Activated CD4-positive, CD25-positive, alpha-beta regulatory T cell treated with anti-CD3 and anti-CD28 coated beads, Interleukin-2, amount 50 U/mL, for 16 hours (primary cell): ENCODE measurements at regions not wholly inside any gene's neighbourhood (a gene's known extent, or its start where the extent isn't known, plus 50 kb on each side); places are given as distances from the start of the nearest gene placed in this dataset.

Source experiments
- DNase-seq: peaks from one replicate; pipeline ENCODE4 v3.0.0-alpha.2; 2020; ENCODE audit warnings: low read depth, low spot score

DNA sequence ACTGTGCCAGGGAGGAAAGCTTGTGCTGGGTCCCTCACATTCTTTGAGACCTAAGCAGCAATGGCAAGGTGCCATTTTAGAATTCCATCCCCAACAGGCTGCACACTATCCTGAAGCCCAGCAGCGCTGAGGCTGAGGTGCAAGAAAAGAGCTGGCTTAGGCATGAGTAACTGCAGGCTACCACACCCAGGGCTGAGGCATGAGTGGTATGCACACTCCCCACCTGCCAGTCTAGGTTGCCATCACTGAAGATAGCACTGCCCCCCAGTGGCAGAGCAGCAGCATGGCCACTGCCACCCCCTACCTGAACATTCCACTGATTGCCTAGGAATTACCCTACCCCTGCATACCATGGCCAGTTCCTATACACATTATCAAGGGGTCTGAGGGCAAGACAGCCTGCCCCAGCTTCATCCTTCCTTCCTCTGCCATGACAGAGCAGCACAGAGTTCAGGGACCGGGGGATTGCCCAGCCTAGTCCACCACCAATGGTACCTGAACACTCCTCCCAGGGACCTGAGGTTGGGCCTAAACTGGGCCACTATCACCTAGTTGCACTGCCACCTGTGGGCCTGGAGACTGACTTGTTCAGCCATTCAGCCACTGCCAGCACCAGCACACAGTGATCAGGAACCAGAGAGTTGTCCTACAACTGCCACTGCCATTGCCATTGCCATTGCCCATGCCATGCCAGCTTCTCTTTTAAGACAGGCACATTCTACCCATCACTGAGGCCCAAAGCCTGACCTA lies 129.8 kb downstream of the SATB1 start:
- no peak for DNase-seq

GRCh38 chr3:18290157-18290556 lies 135.0 kb downstream of the SATB1 start:
- no peak for DNase-seq

DNA sequence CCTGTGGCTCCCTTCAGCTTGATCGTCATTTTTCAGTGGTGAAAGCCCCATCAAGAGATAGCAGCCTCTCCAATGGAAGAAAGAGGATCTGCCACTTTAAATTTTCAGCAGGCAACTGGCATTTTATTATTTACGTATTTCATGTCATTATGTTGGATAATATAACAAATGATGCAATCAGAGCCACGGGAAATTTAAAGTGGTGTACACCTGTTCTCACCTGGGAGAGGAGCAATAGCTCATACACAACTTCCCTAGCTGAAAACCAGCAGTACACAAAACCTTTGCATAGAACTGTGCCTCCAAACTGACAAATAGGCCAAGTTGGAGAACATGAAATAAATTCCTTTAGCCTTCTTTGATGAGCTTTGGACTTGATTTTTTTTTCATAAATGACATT lies 136.9 kb downstream of the SATB1 start:
- no peak for DNase-seq

DNA sequence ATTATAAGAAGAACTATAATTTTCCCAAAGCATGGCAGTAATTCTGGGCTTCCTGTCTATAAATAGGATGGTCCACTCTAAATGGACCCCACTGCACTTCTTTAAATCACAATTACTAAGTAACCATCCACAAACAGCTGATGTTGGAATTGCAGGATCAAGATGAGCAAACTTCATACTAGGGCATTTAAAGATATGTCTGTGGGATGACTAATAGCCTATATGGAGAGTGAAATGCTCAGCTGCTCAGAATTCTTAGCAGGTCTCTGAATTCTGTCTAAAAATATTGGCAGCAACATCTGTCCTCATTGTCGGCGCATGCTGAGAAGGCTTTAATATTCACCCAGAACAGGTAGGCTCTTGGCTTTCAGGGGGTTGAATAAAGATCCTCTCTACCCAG lies 140.4 kb downstream of the SATB1 start:
- no peak for DNase-seq

DNA sequence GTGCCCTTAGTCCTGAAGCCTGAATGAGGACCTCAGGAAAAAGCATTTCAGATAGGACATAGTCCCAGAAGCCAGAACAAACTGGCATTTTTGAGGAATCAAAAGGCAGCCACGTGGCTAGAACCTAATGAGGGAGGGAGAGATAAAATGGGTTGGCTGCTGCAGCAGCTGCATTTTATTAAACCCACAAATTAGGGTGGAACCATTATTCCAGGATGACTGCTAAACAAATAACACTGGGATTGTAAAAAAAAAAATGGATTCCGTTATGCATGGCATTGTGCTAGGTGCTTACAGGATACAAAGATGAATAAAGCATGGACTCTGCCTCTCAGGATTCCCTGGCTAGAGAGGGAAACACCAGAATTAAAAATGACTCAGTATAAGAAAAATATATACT lies 141.5 kb downstream of the SATB1 start:
- no peak for DNase-seq

DNA sequence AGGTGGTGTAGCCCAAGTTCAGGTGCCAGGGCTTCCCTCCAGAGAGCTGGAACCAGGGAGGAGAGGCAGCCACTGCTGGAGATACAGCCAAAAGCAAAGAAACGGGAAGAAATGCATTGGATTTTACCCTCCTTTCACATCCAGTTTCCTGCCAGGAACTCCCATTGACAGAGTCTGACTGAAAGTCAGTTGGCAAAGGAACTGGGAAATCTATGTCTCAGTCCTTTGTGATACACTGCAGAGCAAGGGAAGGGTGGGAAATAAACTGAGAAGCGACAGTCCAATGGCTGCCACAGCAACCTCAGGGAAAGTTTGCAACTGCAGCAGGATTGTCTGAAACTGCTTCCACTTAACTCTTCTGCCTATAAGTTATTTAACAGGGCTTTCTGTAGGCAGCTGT lies 142.6 kb downstream of the SATB1 start:
- DNase-seq, result no peak

- DNase-seq, result no peak
Observed at GRCh38 chr3:18279226-18279737, 145.9 kb downstream of the SATB1 start.

- no peak for DNase-seq
Observed at GRCh38 chr3:18264853-18265252, 160.3 kb downstream of the SATB1 start.

DNA sequence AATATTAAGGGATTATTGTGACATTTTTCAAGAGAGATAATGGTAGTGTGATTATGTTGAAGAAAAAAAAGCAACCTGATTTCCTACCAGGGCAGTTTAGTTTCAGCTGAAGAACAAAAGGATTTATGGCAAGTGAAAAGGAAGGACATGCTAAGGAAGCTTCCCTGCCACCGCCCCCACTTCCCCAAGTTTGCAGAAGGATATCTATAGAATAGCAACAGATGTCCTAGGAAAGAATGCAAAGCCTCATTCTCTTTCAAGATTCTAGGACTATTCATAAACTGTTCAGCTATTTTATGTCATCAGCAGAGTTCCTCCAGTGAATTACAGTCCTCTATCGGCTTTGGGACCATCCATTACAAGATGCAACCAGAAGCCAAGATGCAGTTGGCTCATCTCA lies 160.8 kb downstream of the SATB1 start:
- DNase-seq, result no peak

- DNase-seq, result no peak
Observed at GRCh38 chr3:18258492-18258891, 166.6 kb downstream of the SATB1 start.

DNA sequence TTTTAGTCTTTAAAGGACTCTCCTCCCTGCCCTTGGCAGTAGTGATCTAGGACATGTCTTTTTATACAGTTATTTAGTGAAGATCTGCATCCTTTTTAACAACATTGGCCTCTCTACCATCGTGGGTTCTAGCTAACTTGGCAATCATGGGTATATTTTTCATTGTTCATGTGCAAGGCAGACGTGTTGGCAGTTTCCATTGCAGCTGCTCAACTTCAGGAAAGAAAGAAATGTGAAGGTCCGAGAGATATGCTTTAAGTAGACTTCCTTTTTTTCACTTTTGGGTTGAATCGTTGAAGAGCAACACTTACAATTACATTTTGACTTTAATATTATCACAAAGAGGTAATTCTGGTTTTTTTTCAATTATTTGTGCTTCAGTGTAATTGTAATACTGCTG lies 172.6 kb downstream of the SATB1 start:
- DNase-seq, result no peak

DNA sequence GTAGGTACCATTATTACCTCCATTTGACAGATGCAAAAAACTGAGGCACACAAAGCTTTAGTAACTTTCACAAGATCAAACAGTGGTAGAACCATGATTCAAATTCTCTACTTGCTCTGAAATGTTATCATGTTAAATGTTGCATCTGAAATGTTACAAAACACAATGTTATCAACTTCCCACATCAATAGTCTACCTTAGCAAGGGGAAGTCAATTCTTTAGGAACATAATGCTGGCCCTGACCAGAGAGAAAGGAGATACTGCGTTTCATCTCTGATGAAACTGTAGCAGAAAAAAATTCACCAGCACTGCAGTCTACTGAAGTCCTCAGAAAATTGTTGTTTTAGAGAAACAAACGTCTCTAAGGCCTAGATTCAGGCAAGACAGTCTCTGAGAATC lies 174.1 kb downstream of the SATB1 start:
- DNase-seq, result no peak

- DNase-seq, result no peak
Observed at GRCh38 chr3:18249126-18249525, 176.0 kb downstream of the SATB1 start.

DNA sequence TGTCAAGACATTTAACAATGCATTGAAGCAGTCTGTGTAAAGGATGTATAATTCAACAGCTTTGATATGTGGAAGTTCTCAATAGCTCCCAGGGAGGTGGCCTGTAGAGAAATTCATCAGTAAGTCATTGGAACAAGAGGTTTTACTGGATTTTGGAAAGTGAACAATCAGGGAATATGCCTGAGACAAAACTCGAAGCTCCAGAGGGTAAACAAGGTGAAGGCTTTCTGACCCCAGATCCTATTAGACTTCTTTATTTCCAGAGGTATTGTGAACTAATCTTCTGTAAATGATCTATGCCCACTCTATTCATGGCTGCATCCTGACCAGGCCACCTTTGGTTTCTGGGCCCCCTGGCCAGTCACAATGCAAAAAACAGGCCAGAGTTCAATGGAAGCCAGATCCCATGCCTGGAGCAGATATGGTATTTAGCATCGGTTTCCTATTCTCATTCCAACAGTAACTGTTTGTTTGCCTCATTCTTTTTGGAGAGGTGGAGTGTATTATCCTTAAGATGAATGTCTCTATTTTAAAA lies 177.3 kb downstream of the SATB1 start:
- DNase-seq, result no peak

DNA sequence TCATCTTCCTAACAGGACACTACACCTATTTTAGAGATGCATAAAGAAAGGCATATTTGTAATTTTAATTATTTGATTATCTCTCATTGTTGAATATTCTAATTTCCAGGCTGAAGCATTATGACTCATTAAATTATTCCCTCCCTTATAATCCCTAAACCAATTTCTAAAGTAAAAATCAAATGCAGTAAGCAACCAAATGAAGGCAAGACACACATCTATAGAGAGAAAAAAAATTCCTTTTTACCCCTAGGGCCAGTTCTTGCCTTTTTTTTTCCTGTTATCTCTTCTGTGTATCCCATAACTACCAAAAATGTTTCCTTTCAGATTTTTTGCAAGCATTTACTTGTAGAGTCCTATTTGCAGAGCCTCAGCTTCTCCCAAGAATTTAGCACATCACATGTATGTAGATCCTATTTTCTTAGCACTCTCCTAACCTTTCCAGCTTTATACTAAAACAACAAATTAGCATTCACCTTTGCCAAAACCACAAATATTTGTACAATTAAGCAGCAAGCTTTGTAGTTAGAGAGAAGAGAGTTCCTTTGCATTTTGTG lies 177.9 kb downstream of the SATB1 start:
- DNase-seq, result no peak

DNA sequence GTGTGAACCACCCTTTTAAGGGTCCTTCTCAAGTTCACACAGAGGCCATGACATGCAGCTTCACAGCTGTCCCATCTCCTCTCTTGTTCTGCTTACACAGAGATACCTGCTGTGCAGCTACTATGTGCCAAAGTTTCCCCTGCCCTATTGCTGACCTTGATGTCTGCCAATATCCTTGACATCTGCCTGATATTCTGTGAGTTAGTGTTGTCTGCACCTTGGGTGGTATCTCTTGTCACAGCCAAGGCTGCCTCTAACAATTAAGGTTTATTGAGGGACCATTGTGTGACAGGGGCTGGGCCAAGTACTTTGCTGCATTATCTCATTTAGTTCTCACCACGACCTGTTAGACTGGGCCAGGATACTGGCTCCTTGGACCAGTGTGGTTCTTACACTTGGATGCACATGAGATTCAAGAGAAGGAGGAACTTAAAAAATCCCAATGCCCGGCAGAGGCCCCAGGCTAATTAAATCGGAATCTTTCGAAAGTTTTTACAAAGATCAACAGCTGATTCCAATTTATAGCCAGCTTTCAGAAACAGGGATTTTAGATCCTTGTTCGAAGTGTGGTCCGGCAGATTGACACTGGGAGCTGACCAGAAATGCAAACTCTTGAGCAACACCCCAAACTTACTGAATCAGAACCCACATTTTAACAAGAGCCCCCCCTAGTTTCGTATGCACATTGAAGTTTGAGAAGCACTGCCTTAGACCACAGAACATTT lies 178.6 kb downstream of the SATB1 start:
- no peak for DNase-seq

DNA sequence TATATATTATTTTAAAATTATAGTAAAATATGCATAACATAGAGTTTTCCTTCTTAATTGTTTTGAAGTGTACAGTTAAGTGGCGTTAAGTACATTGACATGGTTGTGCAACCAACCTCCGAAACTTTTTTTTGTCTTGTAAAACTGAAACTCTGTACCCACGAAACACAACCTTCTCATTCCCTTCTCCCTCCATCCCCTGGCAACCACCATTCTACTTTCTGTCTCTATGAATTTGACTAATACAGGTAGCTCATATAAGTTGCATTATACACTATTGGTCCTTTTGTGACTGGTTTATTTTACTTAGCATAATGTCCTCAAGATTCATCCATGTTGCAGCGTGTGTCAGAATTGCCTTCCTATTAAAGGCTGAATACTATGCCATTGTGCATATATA lies 179.4 kb downstream of the SATB1 start:
- DNase-seq, result no peak

DNA sequence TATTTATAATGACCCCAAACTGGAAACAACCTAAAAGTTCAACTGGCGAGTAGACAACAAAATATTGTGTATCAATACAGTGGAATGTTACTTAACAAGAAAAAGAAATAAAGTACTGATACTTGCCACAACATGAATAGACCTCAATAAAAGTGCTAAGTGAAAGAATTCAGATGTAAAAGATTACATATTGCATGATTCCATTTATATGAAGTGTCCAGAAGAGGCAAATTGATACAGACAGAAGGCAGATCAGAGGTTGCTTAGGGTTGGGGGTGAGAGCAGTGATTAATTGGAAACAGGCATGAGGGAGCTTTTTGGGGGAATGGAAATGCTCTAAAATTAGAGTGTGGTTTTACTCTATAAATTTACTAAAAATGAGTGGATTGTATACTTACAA lies 183.3 kb downstream of the SATB1 start:
- DNase-seq, result no peak

DNA sequence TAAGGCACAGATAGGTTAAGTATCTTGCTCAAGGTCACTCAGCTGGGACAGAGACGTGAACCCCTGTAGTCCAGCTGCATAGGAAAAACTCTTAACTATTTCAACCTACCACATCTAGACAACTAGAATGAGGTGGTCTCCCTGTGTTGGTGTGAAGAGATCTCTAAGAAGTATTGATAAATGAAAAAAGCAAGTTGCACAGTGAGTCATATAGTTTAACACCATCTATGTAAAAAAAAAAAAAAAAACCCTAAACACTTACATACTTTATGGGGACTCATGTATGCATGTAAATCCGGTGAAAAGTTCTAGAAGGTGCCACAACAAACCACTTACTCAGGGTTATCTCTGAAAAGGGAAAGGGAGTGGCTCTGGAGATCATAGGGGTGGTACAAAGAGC lies 185.5 kb downstream of the SATB1 start:
- no peak for DNase-seq

- no peak for DNase-seq
Observed at GRCh38 chr3:18238746-18239331, 186.3 kb downstream of the SATB1 start.

GRCh38 chr3:18238332-18238731 lies 186.8 kb downstream of the SATB1 start:
- DNase-seq, result no peak
